ENCODE measurements at regions not wholly inside any gene's neighbourhood (a gene's known extent, or its start where the extent isn't known, plus 50 kb on each side); places are given as distances from the start of the nearest gene placed in this dataset.
A peak's percentile ranks its signal among the peaks of the same experiment; 100 is the strongest.

- TF ChIP-seq EP300 (IDR thresholded peaks at IDR 0.05; ENCODE audit: low read depth) (no peak), POLR2A (IDR thresholded peaks at IDR 0.05) (no peak)
- TF ChIP-seq, protein P1, sequence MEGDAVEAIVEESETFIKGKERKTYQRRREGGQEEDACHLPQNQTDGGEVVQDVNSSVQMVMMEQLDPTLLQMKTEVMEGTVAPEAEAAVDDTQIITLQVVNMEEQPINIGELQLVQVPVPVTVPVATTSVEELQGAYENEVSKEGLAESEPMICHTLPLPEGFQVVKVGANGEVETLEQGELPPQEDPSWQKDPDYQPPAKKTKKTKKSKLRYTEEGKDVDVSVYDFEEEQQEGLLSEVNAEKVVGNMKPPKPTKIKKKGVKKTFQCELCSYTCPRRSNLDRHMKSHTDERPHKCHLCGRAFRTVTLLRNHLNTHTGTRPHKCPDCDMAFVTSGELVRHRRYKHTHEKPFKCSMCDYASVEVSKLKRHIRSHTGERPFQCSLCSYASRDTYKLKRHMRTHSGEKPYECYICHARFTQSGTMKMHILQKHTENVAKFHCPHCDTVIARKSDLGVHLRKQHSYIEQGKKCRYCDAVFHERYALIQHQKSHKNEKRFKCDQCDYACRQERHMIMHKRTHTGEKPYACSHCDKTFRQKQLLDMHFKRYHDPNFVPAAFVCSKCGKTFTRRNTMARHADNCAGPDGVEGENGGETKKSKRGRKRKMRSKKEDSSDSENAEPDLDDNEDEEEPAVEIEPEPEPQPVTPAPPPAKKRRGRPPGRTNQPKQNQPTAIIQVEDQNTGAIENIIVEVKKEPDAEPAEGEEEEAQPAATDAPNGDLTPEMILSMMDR (IDR thresholded peaks at IDR 0.05), result no peak
- in situ Hi-C loops (cut with MboI; ENCODE audit: low pct_ligation_motif_present in 1 of 4, low pct_unique_long_range_greater_than_20kb in 1 of 4, low sequenced_read_pairs in 3 of 4) (loop anchor here in 1 of 4 donors (25.0 kb wide), 1 partner anchor 218 kb away; no protein-coding TSS in a partner anchor), intact Hi-C loops (cut with DNase I; ENCODE audit: low total_unique reads) (no loop called here)
- DNase-seq, result no peak
- no peaks in the 10 kb centered on the region for H3K36me3 ChIP-seq
- 50 to 77% methylated on average over 2 to 8 of the region's 8 CpGs for WGBS, 2 donors (ENCODE audit: low coverage in 1 of 2)
- H3K27ac ChIP-seq, result no peak overlapping the region
- peaks cover 0 to 7% (median 0%) of the 10 kb centered on the region in 4 donors for H3K4me1 ChIP-seq
- H3K9me3 ChIP-seq, result no peaks in the 10 kb centered on the region
- H3K4me3 ChIP-seq, result no peak overlapping the region
- H3K27me3 ChIP-seq, result no peaks in the 10 kb centered on the region
These were observed 81.1 kb upstream of the BTG3 start for GRCh38 chr21:17693801-17694200.

GRCh38 chr21:17690078-17690494 is 77.4 kb upstream of the BTG3 start:
- H3K9me3 ChIP-seq, result no peaks in the 10 kb centered on the region
- H3K4me3 ChIP-seq, result no peak overlapping the region
- intact Hi-C loops (cut with DNase I; ENCODE audit: low total_unique reads), result no loop called here
- peaks cover 0 to 9% (median 0%) of the 10 kb centered on the region in 4 donors for H3K4me1 ChIP-seq
- in situ Hi-C loops (cut with MboI; ENCODE audit: low pct_ligation_motif_present in 1 of 4, low pct_unique_long_range_greater_than_20kb in 1 of 4, low sequenced_read_pairs in 3 of 4), result loop anchor here in 1 of 4 donors (25.0 kb wide), 1 partner anchor 222 kb away; no protein-coding TSS in a partner anchor
- H3K27me3 ChIP-seq, result no peaks in the 10 kb centered on the region
- DNase-seq, result no peak
- 85% methylated on average over 1 of the region's 1 CpG; no CpG with 5 or more reads in 1 of the 2 donors for WGBS, 2 donors (ENCODE audit: low coverage in 1 of 2)
- H3K27ac ChIP-seq, result no peak overlapping the region
- TF ChIP-seq, protein P1 (IDR thresholded peaks at IDR 0.05), result no peak
- no peak for TF ChIP-seq EP300 (IDR thresholded peaks at IDR 0.05; ENCODE audit: low read depth)
- TF ChIP-seq POLR2A (IDR thresholded peaks at IDR 0.05), result no peak
- TF ChIP-seq POLR2AphosphoS5 (IDR thresholded peaks at IDR 0.05), result no peak
- H3K36me3 ChIP-seq, result no peaks in the 10 kb centered on the region

DNA sequence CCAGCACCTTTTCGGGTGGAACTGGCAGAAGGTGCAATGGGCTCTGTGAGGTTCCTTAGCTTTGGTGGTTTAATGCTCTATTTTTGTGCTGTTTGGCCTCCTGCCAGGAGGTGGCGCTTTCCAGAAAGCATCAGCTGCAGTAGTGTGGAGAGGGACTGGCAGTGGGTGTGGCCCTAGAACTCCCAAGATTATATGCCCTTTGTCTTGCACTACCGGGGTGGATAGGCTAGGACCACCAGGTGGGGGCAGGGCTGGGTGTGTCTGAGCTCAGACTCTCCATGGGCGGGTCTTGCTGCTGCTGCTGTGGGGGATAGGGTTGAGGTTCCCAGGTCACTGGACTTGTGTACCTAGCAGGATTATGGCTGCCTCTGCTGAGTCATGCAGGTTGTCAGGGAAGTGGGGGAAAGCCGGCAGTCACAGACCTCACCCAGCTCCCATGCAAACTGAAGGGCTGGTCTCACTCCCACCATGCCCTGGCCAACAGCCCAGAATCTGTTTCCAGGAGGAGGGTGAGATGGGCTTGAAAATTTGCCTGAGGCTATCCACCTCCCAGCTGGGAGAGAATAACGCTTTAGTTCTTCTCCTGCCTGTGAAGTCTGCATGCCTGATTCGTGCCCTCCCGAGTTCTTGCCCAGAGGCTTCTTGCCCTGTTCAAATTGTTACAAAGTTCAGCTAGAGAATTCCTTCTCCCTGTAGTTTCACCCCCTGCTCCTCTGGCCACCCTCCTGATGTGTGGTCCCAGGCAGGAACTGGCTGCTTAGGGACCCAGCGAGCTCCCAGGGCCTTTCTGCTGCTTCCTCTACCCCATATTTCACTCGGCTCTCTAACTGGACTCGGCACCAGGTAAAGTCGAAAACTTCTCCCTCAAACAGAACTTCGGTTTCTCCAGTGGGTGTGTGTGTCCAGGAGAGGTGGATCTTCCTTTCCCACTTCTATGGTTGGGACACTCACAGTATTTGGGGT is 76.5 kb upstream of the BTG3 start:
- H3K27ac ChIP-seq, result no peak overlapping the region

GRCh38 chr21:17682924-17683323 is 70.2 kb upstream of the BTG3 start:
- Histone ChIP-seq H3K9me3 (no peaks in the 10 kb centered on the region), H3K27ac (no peak overlapping the region), H3K36me3 (no peaks in the 10 kb centered on the region), H3K4me1 (no peaks in the 10 kb centered on the region), H3K27me3 (no peaks in the 10 kb centered on the region), H3K4me3 (no peak overlapping the region)
- DNase-seq, result no peak
- WGBS, 2 donors (ENCODE audit: low coverage in 1 of 2), result 50 to 83% methylated on average over 2 of the region's 2 CpGs
- intact Hi-C loops (cut with DNase I; ENCODE audit: low total_unique reads), result no loop called here
- in situ Hi-C loops (cut with MboI; ENCODE audit: low pct_ligation_motif_present in 1 of 4, low pct_unique_long_range_greater_than_20kb in 1 of 4, low sequenced_read_pairs in 3 of 4), result loop anchor here in 1 of 4 donors (25.0 kb wide), 1 partner anchor 229 kb away; no protein-coding TSS in a partner anchor
- TF ChIP-seq, protein P1 (IDR thresholded peaks at IDR 0.05), result no peak
- TF ChIP-seq POLR2A (IDR thresholded peaks at IDR 0.05) (no peak), EP300 (IDR thresholded peaks at IDR 0.05; ENCODE audit: low read depth) (no peak), POLR2AphosphoS5 (IDR thresholded peaks at IDR 0.05) (no peak)

More for the DNA sequence above, 76.5 kb upstream of the BTG3 start:
- Histone ChIP-seq H3K4me3 (no peak overlapping the region), H3K36me3 (no peaks in the 10 kb centered on the region), H3K9me3 (no peaks in the 10 kb centered on the region), H3K27me3 (no peaks in the 10 kb centered on the region), H3K4me1 (peaks cover 0 to 9% (median 0%) of the 10 kb centered on the region in 4 donors)
- DNase-seq, result peak; percentile 42
- in situ Hi-C loops (cut with MboI; ENCODE audit: low pct_ligation_motif_present in 1 of 4, low pct_unique_long_range_greater_than_20kb in 1 of 4, low sequenced_read_pairs in 3 of 4) (loop anchor here in 1 of 4 donors (25.0 kb wide), 1 partner anchor 223 kb away; no protein-coding TSS in a partner anchor), intact Hi-C loops (cut with DNase I; ENCODE audit: low total_unique reads) (no loop called here)
- TF ChIP-seq, protein P1 (IDR thresholded peaks at IDR 0.05), result peak in 1 of 5 experiments; percentile 25
- TF ChIP-seq POLR2AphosphoS5 (IDR thresholded peaks at IDR 0.05) (no peak), EP300 (IDR thresholded peaks at IDR 0.05; ENCODE audit: low read depth) (no peak), POLR2A (IDR thresholded peaks at IDR 0.05) (no peak)
- 57 to 70% methylated on average over 2 to 11 of the region's 13 CpGs for WGBS, 2 donors (ENCODE audit: low coverage in 1 of 2)

Measured in transverse colon (tissue), 4 donors.